ENCODE measurements at regions not wholly inside any gene's neighbourhood (a gene's known extent, or its start where the extent isn't known, plus 50 kb on each side); places are given as distances from the start of the nearest gene placed in this dataset.

DNA sequence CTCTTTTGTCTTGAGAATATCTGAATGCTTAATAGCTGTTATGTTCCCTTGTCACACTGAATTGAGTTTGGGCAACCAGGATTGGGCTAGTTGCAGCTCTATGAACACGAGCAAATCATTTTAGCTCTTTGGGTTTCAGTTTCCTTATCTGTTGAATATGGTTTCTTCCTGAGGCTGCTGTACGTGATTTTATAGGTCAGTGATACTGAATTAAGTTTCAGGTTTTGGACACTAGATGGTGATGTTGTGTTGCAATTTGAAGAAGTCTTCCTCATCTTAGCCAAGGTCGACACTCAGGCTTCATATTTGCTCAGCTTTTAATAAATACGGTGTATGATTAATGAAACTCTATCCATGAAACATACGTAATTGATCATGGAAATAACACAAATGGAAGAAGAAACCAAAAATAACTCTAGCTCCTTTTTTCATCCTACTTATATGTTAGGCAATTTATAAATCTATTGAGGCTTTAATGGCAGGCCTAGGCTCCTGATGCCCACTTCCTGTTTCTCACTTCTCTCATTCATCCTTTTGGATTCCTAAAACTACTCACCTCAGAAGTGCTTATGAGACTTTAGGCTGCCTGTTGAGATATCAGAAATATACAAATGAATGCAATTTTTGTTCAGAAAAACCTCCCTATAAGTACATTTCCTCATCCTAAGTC lies 354.1 kb upstream of the MAP3K7 start:
- H3K4me2 ChIP-seq (ENCODE audit: extremely low read depth, insufficient read depth, low read length): no peak overlapping the region
- H2AFZ ChIP-seq (ENCODE audit: low read length): peak overlapping the region; percentile 57

DNA sequence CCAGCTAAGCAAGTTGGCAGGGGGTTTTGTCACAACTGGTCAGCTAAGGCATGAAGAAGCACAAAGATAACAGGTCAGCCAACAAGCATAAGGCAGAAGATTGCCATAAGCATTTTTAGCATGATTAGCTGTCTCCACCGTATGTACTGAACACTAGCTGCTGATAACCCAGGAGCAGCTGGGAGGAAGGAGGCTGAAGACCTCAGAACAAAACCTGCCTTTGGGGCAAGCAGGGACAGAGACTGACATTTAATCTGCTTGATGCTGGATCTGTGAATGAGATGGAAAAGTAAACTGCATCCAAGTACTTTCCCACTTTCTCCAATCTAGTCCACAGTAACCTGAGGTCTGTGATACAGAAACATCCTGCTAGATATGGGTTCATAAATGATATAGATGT lies 353.0 kb upstream of the MAP3K7 start:
- H3K4me3 ChIP-seq (replicated peaks in 1 of 4; ENCODE audit: control extremely low read depth in 1 of 4, insufficient read depth in 1 of 4, low read depth in 3 of 4, low read length in 4 of 4): no peak overlapping the region
- TF ChIP-seq, protein P1, sequence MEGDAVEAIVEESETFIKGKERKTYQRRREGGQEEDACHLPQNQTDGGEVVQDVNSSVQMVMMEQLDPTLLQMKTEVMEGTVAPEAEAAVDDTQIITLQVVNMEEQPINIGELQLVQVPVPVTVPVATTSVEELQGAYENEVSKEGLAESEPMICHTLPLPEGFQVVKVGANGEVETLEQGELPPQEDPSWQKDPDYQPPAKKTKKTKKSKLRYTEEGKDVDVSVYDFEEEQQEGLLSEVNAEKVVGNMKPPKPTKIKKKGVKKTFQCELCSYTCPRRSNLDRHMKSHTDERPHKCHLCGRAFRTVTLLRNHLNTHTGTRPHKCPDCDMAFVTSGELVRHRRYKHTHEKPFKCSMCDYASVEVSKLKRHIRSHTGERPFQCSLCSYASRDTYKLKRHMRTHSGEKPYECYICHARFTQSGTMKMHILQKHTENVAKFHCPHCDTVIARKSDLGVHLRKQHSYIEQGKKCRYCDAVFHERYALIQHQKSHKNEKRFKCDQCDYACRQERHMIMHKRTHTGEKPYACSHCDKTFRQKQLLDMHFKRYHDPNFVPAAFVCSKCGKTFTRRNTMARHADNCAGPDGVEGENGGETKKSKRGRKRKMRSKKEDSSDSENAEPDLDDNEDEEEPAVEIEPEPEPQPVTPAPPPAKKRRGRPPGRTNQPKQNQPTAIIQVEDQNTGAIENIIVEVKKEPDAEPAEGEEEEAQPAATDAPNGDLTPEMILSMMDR (conservative IDR thresholded peaks at IDR 0.05 in 1 of 2, IDR thresholded peaks at IDR 0.05 in 1 of 2; ENCODE audit: low read depth in 1 of 2, low read length in 2 of 2): no peak
- TF ChIP-seq EZH2 (IDR thresholded peaks at IDR 0.05; ENCODE audit: low read length, missing control alignments): no peak
- no peaks in the 10 kb centered on the region for H3K27me3 ChIP-seq (ENCODE audit: control insufficient read depth, insufficient read depth, low read length)
- no peak overlapping the region for H3K9ac ChIP-seq (ENCODE audit: insufficient read depth, low read length)
- no peak overlapping the region for H3K27ac ChIP-seq (ENCODE audit: insufficient read depth, low read length)
- H3K36me3 ChIP-seq (ENCODE audit: control insufficient read depth, insufficient read depth, low read length): no peaks in the 10 kb centered on the region
- DNase-seq (ENCODE audit: low read depth in 2 of 2): no peak
- no peak overlapping the region for H2AFZ ChIP-seq (ENCODE audit: low read length)
- H3K9me3 ChIP-seq (ENCODE audit: control insufficient read depth, insufficient read depth, low read depth, low read length): no peaks in the 10 kb centered on the region
- H3K79me2 ChIP-seq (ENCODE audit: control insufficient read depth, insufficient read depth, low read length): no peaks in the 10 kb centered on the region
- H3K4me2 ChIP-seq (ENCODE audit: extremely low read depth, insufficient read depth, low read length): no peak overlapping the region
- H4K20me1 ChIP-seq (ENCODE audit: control insufficient read depth, extremely low read depth, insufficient read depth, low read length): no peaks in the 10 kb centered on the region
- H3K4me1 ChIP-seq (ENCODE audit: control insufficient read depth, extremely low read depth, insufficient read depth, low read length): no peaks in the 10 kb centered on the region

More for the DNA sequence above, 354.1 kb upstream of the MAP3K7 start:
- Histone ChIP-seq H3K27ac (ENCODE audit: insufficient read depth, low read length) (no peak overlapping the region), H4K20me1 (ENCODE audit: control insufficient read depth, extremely low read depth, insufficient read depth, low read length) (no peaks in the 10 kb centered on the region), H3K27me3 (ENCODE audit: control insufficient read depth, insufficient read depth, low read length) (no peaks in the 10 kb centered on the region), H3K36me3 (ENCODE audit: control insufficient read depth, insufficient read depth, low read length) (no peaks in the 10 kb centered on the region), H3K4me1 (ENCODE audit: control insufficient read depth, extremely low read depth, insufficient read depth, low read length) (no peaks in the 10 kb centered on the region), H3K9ac (ENCODE audit: insufficient read depth, low read length) (no peak overlapping the region), H3K9me3 (ENCODE audit: control insufficient read depth, insufficient read depth, low read depth, low read length) (no peaks in the 10 kb centered on the region), H3K79me2 (ENCODE audit: control insufficient read depth, insufficient read depth, low read length) (no peaks in the 10 kb centered on the region), H3K4me3 (replicated peaks in 1 of 4; ENCODE audit: control extremely low read depth in 1 of 4, insufficient read depth in 1 of 4, low read depth in 3 of 4, low read length in 4 of 4) (peak overlapping the region in 1 of 4 experiments; percentile 1)
- no peak for TF ChIP-seq EZH2 (IDR thresholded peaks at IDR 0.05; ENCODE audit: low read length, missing control alignments)
- TF ChIP-seq, protein P1 (conservative IDR thresholded peaks at IDR 0.05 in 1 of 2, IDR thresholded peaks at IDR 0.05 in 1 of 2; ENCODE audit: low read depth in 1 of 2, low read length in 2 of 2): peak; percentile 27 to 52
- DNase-seq (ENCODE audit: low read depth in 2 of 2): peak; percentile 61 to 80

DNA sequence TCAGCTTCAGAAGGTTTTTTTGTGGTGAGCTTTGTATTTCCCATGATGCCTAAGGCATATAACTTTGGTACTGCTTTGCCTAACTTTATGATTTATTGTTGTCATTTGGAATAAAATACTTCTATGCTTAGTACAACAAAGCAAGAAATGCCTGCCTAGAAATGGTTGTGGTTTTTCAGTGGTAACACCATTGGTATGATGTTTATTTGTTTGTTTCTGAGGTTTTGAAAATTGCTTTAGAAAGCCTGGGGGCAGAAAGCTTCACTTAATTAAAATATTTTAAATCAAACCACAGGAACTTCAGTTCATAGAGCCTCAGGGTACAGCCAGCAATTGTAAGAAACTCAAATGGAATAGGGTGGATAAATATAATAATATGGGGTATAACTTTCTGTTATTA lies 351.2 kb upstream of the MAP3K7 start:
- Histone ChIP-seq H4K20me1 (ENCODE audit: control insufficient read depth, extremely low read depth, insufficient read depth, low read length) (no peaks in the 10 kb centered on the region), H3K27ac (ENCODE audit: insufficient read depth, low read length) (no peak overlapping the region), H3K4me2 (ENCODE audit: extremely low read depth, insufficient read depth, low read length) (no peak overlapping the region), H3K79me2 (ENCODE audit: control insufficient read depth, insufficient read depth, low read length) (no peaks in the 10 kb centered on the region), H3K27me3 (ENCODE audit: control insufficient read depth, insufficient read depth, low read length) (no peaks in the 10 kb centered on the region), H3K4me1 (ENCODE audit: control insufficient read depth, extremely low read depth, insufficient read depth, low read length) (no peaks in the 10 kb centered on the region), H3K4me3 (replicated peaks in 1 of 4; ENCODE audit: control extremely low read depth in 1 of 4, insufficient read depth in 1 of 4, low read depth in 3 of 4, low read length in 4 of 4) (no peak overlapping the region), H3K9me3 (ENCODE audit: control insufficient read depth, insufficient read depth, low read depth, low read length) (no peaks in the 10 kb centered on the region), H3K9ac (ENCODE audit: insufficient read depth, low read length) (no peak overlapping the region), H2AFZ (ENCODE audit: low read length) (no peak overlapping the region), H3K36me3 (ENCODE audit: control insufficient read depth, insufficient read depth, low read length) (no peaks in the 10 kb centered on the region)
- DNase-seq (ENCODE audit: low read depth in 2 of 2): peak; percentile 0 to 14
- TF ChIP-seq, protein P1 (conservative IDR thresholded peaks at IDR 0.05 in 1 of 2, IDR thresholded peaks at IDR 0.05 in 1 of 2; ENCODE audit: low read depth in 1 of 2, low read length in 2 of 2): no peak
- no peak for TF ChIP-seq EZH2 (IDR thresholded peaks at IDR 0.05; ENCODE audit: low read length, missing control alignments)

All from fibroblast of lung (primary cell).